ENCODE measurements at regions not wholly inside any gene's neighbourhood (a gene's known extent, or its start where the extent isn't known, plus 50 kb on each side); places are given as distances from the start of the nearest gene placed in this dataset.

GRCh38 chr15:60135961-60136360 is 131.8 kb downstream of the FOXB1 start:
- Histone ChIP-seq H3K9me3 (replicated peaks; ENCODE audit: insufficient read depth, low read length) (no peaks in the 10 kb centered on the region), H3K4me1 (ENCODE audit: low read length) (peaks cover under 1% of the 10 kb centered on the region; the same call in 1 of the 2 replicates), H2AFZ (ENCODE audit: low read length) (no peak overlapping the region), H4K20me1 (ENCODE audit: insufficient read depth, low read length) (no peaks in the 10 kb centered on the region), H3K79me2 (ENCODE audit: low read length) (no peaks in the 10 kb centered on the region), H3K27ac (ENCODE audit: low read length) (no peak overlapping the region), H3K9me2 (replicated peaks; ENCODE audit: insufficient read depth, low read length) (no peaks in the 10 kb centered on the region), H3K36me3 (replicated peaks; ENCODE audit: insufficient read depth, low read length) (no peaks in the 10 kb centered on the region), H3K4me3 (ENCODE audit: low read length) (no peak overlapping the region), H3K27me3 (replicated peaks; ENCODE audit: insufficient read depth, low read length) (no peaks in the 10 kb centered on the region), H3F3A (ENCODE audit: insufficient read depth, low read length) (0 out of 2 replicates have a peak, but pooled peaks cover under 1% of the 10 kb centered on the region), H3K9ac (ENCODE audit: low read length) (no peak overlapping the region), H3K4me2 (ENCODE audit: low read depth, low read length) (no peak overlapping the region)
- TF ChIP-seq CTCF (IDR thresholded peaks at IDR 0.05; ENCODE audit: low read length) (no peak), EZH2phosphoT487 (IDR thresholded peaks at IDR 0.05; ENCODE audit: low read length) (no peak), EZH2 (optimal IDR thresholded peaks at IDR 0.05; ENCODE audit: low read depth, low read length) (no peak)
- no peak for DNase-seq

GRCh38 chr15:60137711-60138396 is 133.7 kb downstream of the FOXB1 start:
- Histone ChIP-seq H3K27ac (ENCODE audit: low read length) (no peak overlapping the region), H3K79me2 (ENCODE audit: low read length) (no peaks in the 10 kb centered on the region), H2AFZ (ENCODE audit: low read length) (no peak overlapping the region), H3F3A (ENCODE audit: insufficient read depth, low read length) (no peaks in the 10 kb centered on the region), H3K36me3 (replicated peaks; ENCODE audit: insufficient read depth, low read length) (no peaks in the 10 kb centered on the region), H3K9ac (ENCODE audit: low read length) (no peak overlapping the region), H3K4me2 (ENCODE audit: low read depth, low read length) (no peak overlapping the region), H3K27me3 (replicated peaks; ENCODE audit: insufficient read depth, low read length) (no peaks in the 10 kb centered on the region), H3K9me2 (replicated peaks; ENCODE audit: insufficient read depth, low read length) (no peaks in the 10 kb centered on the region), H4K20me1 (ENCODE audit: insufficient read depth, low read length) (no peaks in the 10 kb centered on the region), H3K4me1 (ENCODE audit: low read length) (no peaks in the 10 kb centered on the region), H3K4me3 (ENCODE audit: low read length) (no peak overlapping the region), H3K9me3 (replicated peaks; ENCODE audit: insufficient read depth, low read length) (no peaks in the 10 kb centered on the region)
- TF ChIP-seq EZH2phosphoT487 (IDR thresholded peaks at IDR 0.05; ENCODE audit: low read length), result no peak
- TF ChIP-seq CTCF (IDR thresholded peaks at IDR 0.05; ENCODE audit: low read length), result no peak
- TF ChIP-seq EZH2 (optimal IDR thresholded peaks at IDR 0.05; ENCODE audit: low read depth, low read length), result no peak
- no peak for DNase-seq

GRCh38 chr15:60138397-60138968 is 134.4 kb downstream of the FOXB1 start:
- H3K36me3 ChIP-seq (replicated peaks; ENCODE audit: insufficient read depth, low read length), result no peaks in the 10 kb centered on the region
- DNase-seq, result no peak
- H3K4me1 ChIP-seq (ENCODE audit: low read length), result no peaks in the 10 kb centered on the region
- H3K9me3 ChIP-seq (replicated peaks; ENCODE audit: insufficient read depth, low read length), result no peaks in the 10 kb centered on the region
- no peaks in the 10 kb centered on the region for H3K9me2 ChIP-seq (replicated peaks; ENCODE audit: insufficient read depth, low read length)
- H3K79me2 ChIP-seq (ENCODE audit: low read length), result no peaks in the 10 kb centered on the region
- TF ChIP-seq EZH2phosphoT487 (IDR thresholded peaks at IDR 0.05; ENCODE audit: low read length) (no peak), EZH2 (optimal IDR thresholded peaks at IDR 0.05; ENCODE audit: low read depth, low read length) (no peak), CTCF (IDR thresholded peaks at IDR 0.05; ENCODE audit: low read length) (no peak)
- no peak overlapping the region for H3K4me3 ChIP-seq (ENCODE audit: low read length)
- no peak overlapping the region for H2AFZ ChIP-seq (ENCODE audit: low read length)
- no peaks in the 10 kb centered on the region for H3F3A ChIP-seq (ENCODE audit: insufficient read depth, low read length)
- no peaks in the 10 kb centered on the region for H4K20me1 ChIP-seq (ENCODE audit: insufficient read depth, low read length)
- no peaks in the 10 kb centered on the region for H3K27me3 ChIP-seq (replicated peaks; ENCODE audit: insufficient read depth, low read length)
- no peak overlapping the region for H3K9ac ChIP-seq (ENCODE audit: low read length)
- no peak overlapping the region for H3K4me2 ChIP-seq (ENCODE audit: low read depth, low read length)
- H3K27ac ChIP-seq (ENCODE audit: low read length), result no peak overlapping the region

All from MM.1S (cell line).